ENCODE measurements at regions not wholly inside any gene's neighbourhood (a gene's known extent, or its start where the extent isn't known, plus 50 kb on each side); places are given as distances from the start of the nearest gene placed in this dataset.

DNA sequence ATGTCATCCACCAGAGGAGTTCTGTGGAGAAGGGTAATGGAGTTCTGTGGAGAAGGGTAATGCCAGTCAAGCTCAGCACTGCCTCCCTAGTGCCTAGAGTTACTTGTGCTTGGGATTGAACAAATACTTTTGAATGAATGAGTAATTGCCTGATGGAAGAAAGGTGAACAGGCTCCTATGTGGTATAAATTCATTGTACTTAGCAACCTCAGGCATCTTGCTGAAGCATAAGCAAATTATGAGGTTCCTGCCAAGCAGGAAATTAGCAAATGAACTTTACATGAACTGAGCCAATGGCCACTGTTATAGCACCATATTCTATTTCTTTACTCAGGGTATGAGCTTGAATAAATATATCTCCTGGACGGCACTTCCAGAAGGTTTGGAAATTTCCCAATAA, 1047.2 kb downstream of the SLC6A15 start:
- TF ChIP-seq ZFP30 (CRISPR knock-in tag; IDR thresholded peaks at IDR 0.05) (no peak), CSDC2 (CRISPR knock-in tag; IDR thresholded peaks at IDR 0.05) (no peak), BACH2 (CRISPR knock-in tag; IDR thresholded peaks at IDR 0.05; ENCODE audit: borderline replicate concordance) (no peak), ZNF70 (CRISPR knock-in tag; IDR thresholded peaks at IDR 0.05) (no peak), ZFP3 (CRISPR knock-in tag; IDR thresholded peaks at IDR 0.05) (no peak), GLIS3 (CRISPR knock-in tag; IDR thresholded peaks at IDR 0.05) (no peak), ZC3H10 (CRISPR knock-in tag; IDR thresholded peaks at IDR 0.05) (no peak), ESRRG (CRISPR knock-in tag; IDR thresholded peaks at IDR 0.05) (no peak), SNAI2 (CRISPR knock-in tag; IDR thresholded peaks at IDR 0.05) (no peak)
- TF ChIP-seq, protein P1, sequence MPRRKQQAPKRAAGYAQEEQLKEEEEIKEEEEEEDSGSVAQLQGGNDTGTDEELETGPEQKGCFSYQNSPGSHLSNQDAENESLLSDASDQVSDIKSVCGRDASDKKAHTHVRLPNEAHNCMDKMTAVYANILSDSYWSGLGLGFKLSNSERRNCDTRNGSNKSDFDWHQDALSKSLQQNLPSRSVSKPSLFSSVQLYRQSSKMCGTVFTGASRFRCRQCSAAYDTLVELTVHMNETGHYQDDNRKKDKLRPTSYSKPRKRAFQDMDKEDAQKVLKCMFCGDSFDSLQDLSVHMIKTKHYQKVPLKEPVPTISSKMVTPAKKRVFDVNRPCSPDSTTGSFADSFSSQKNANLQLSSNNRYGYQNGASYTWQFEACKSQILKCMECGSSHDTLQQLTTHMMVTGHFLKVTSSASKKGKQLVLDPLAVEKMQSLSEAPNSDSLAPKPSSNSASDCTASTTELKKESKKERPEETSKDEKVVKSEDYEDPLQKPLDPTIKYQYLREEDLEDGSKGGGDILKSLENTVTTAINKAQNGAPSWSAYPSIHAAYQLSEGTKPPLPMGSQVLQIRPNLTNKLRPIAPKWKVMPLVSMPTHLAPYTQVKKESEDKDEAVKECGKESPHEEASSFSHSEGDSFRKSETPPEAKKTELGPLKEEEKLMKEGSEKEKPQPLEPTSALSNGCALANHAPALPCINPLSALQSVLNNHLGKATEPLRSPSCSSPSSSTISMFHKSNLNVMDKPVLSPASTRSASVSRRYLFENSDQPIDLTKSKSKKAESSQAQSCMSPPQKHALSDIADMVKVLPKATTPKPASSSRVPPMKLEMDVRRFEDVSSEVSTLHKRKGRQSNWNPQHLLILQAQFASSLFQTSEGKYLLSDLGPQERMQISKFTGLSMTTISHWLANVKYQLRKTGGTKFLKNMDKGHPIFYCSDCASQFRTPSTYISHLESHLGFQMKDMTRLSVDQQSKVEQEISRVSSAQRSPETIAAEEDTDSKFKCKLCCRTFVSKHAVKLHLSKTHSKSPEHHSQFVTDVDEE (CRISPR knock-in tag; IDR thresholded peaks at IDR 0.05) = no peak
- TF ChIP-seq, protein P2, sequence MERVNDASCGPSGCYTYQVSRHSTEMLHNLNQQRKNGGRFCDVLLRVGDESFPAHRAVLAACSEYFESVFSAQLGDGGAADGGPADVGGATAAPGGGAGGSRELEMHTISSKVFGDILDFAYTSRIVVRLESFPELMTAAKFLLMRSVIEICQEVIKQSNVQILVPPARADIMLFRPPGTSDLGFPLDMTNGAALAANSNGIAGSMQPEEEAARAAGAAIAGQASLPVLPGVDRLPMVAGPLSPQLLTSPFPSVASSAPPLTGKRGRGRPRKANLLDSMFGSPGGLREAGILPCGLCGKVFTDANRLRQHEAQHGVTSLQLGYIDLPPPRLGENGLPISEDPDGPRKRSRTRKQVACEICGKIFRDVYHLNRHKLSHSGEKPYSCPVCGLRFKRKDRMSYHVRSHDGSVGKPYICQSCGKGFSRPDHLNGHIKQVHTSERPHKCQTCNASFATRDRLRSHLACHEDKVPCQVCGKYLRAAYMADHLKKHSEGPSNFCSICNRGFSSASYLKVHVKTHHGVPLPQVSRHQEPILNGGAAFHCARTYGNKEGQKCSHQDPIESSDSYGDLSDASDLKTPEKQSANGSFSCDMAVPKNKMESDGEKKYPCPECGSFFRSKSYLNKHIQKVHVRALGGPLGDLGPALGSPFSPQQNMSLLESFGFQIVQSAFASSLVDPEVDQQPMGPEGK (CRISPR knock-in tag; IDR thresholded peaks at IDR 0.05; ENCODE audit: borderline replicate concordance) = no peak
- TF ChIP-seq, protein P3, sequence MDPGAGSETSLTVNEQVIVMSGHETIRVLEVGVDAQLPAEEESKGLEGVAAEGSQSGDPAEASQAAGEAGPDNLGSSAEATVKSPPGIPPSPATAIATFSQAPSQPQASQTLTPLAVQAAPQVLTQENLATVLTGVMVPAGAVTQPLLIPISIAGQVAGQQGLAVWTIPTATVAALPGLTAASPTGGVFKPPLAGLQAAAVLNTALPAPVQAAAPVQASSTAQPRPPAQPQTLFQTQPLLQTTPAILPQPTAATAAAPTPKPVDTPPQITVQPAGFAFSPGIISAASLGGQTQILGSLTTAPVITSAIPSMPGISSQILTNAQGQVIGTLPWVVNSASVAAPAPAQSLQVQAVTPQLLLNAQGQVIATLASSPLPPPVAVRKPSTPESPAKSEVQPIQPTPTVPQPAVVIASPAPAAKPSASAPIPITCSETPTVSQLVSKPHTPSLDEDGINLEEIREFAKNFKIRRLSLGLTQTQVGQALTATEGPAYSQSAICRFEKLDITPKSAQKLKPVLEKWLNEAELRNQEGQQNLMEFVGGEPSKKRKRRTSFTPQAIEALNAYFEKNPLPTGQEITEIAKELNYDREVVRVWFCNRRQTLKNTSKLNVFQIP (CRISPR knock-in tag; IDR thresholded peaks at IDR 0.05; ENCODE audit: borderline replicate concordance, low read depth) = no peak

DNA sequence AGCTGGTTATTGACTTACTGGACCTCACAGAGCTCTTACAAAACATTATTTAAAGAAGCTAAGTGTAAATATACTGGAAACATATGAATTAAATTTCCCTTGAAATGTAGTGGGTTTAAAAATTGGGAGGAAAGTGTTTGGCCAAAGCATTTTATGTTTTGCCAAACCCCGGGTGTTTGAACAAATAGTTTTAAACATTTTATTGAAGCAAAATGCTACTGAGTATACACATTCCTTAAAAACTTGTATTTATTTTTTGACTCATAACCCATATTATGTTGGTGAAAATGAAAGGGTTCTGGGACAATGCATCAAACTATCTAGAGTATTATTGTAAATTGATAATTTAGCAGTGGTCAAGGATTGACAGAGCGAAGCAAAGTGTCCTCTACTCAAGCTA, 1048.5 kb downstream of the SLC6A15 start:
- no peak for ATAC-seq
- TF ChIP-seq, protein P4, sequence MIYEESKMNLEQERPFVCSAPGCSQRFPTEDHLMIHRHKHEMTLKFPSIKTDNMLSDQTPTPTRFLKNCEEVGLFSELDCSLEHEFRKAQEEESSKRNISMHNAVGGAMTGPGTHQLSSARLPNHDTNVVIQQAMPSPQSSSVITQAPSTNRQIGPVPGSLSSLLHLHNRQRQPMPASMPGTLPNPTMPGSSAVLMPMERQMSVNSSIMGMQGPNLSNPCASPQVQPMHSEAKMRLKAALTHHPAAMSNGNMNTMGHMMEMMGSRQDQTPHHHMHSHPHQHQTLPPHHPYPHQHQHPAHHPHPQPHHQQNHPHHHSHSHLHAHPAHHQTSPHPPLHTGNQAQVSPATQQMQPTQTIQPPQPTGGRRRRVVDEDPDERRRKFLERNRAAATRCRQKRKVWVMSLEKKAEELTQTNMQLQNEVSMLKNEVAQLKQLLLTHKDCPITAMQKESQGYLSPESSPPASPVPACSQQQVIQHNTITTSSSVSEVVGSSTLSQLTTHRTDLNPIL (CRISPR knock-in tag; IDR thresholded peaks at IDR 0.05; ENCODE audit: low read depth) = no peak
- TF ChIP-seq, protein P5, sequence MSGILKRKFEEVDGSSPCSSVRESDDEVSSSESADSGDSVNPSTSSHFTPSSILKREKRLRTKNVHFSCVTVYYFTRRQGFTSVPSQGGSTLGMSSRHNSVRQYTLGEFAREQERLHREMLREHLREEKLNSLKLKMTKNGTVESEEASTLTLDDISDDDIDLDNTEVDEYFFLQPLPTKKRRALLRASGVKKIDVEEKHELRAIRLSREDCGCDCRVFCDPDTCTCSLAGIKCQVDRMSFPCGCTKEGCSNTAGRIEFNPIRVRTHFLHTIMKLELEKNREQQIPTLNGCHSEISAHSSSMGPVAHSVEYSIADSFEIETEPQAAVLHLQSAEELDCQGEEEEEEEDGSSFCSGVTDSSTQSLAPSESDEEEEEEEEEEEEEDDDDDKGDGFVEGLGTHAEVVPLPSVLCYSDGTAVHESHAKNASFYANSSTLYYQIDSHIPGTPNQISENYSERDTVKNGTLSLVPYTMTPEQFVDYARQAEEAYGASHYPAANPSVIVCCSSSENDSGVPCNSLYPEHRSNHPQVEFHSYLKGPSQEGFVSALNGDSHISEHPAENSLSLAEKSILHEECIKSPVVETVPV (CRISPR knock-in tag; IDR thresholded peaks at IDR 0.05) = no peak

More for the DNA sequence above, 1047.2 kb downstream of the SLC6A15 start:
- ATAC-seq = no peak

DNA sequence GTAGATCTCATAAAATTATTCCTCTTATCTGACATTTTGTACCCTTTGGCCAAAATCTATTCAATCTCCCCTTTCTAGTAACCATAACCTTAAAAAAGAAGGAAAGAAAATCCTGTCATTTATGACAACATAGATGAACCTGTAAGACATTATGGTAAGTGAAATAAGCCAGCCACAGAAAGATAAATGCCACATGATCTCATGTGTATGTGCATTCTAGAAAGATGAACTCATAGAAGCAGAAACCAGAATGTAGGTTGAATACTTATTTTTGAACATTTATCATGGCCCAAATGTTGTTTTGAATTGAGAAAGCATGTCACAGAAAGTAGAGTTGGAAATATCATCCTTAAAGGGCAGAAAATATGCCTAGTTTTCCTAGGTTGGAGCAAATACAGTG, 1053.6 kb downstream of the SLC6A15 start:
- TF ChIP-seq CSDC2 (CRISPR knock-in tag; IDR thresholded peaks at IDR 0.05) (no peak), ARNTL (CRISPR knock-in tag; IDR thresholded peaks at IDR 0.05; ENCODE audit: borderline replicate concordance, low read depth) (no peak), OSR1 (CRISPR knock-in tag; IDR thresholded peaks at IDR 0.05) (no peak), SNAI2 (CRISPR knock-in tag; IDR thresholded peaks at IDR 0.05) (no peak), TCF4 (CRISPR knock-in tag; IDR thresholded peaks at IDR 0.05; ENCODE audit: borderline replicate concordance) (no peak), TOX (CRISPR knock-in tag; IDR thresholded peaks at IDR 0.05; ENCODE audit: borderline replicate concordance) (no peak), ZNF8 (CRISPR knock-in tag; IDR thresholded peaks at IDR 0.05) (no peak)
- TF ChIP-seq, protein P2 (CRISPR knock-in tag; IDR thresholded peaks at IDR 0.05; ENCODE audit: borderline replicate concordance) = no peak
- ATAC-seq = no peak

Data from SK-N-SH treated with all-trans-retinoic acid at 6 μM for 48 hours (cell line).